ENCODE measurements at regions not wholly inside any gene's neighbourhood (a gene's known extent, or its start where the extent isn't known, plus 50 kb on each side); places are given as distances from the start of the nearest gene placed in this dataset.

- Histone ChIP-seq H2BK20ac (ENCODE audit: low read depth, low read length, poor library complexity, severe bottlenecking) (no peak overlapping the region), H4K91ac (ENCODE audit: insufficient read length, low read depth, low read length) (no peak overlapping the region), H2BK15ac (ENCODE audit: low read depth, low read length) (no peak overlapping the region), H2AK5ac (ENCODE audit: insufficient read length, low read length) (no peak overlapping the region), H3K9me3 (ENCODE audit: control insufficient read depth, low read depth, low read length) (no peaks in the 10 kb centered on the region), H3K23me2 (ENCODE audit: insufficient read length, low read depth, low read length, poor library complexity, severe bottlenecking) (no peaks in the 10 kb centered on the region), H3K4me1 (ENCODE audit: insufficient read depth, low read length) (no peaks in the 10 kb centered on the region), H3K23ac (ENCODE audit: insufficient read length, low read depth, low read length) (no peak overlapping the region), H3K4me2 (ENCODE audit: insufficient read depth, insufficient read length, low read length) (no peak overlapping the region), H2BK120ac (ENCODE audit: low read depth, low read length, poor library complexity, severe bottlenecking) (no peak overlapping the region), H3K27me3 (ENCODE audit: insufficient read depth, low read length) (no peaks in the 10 kb centered on the region), H4K20me1 (ENCODE audit: control insufficient read depth, insufficient read depth, insufficient read length) (no peaks in the 10 kb centered on the region), H2BK5ac (ENCODE audit: insufficient read length, low read length) (no peak overlapping the region), H2AFZ (ENCODE audit: low read length) (no peak overlapping the region), H4K5ac (ENCODE audit: insufficient read length, low read depth, low read length) (no peak overlapping the region), H4K8ac (replicated peaks; ENCODE audit: insufficient read length, low read depth, low read length) (no peak overlapping the region), H3K18ac (ENCODE audit: insufficient read length, low read depth, low read length) (no peak overlapping the region), H3K56ac (ENCODE audit: insufficient read length, low read depth, low read length) (no peak overlapping the region), H2BK12ac (ENCODE audit: insufficient read length, low read depth, low read length) (no peak overlapping the region), H3K79me1 (ENCODE audit: insufficient read depth, low read depth, low read length, poor library complexity, severe bottlenecking) (no peaks in the 10 kb centered on the region), H3K4ac (ENCODE audit: low read depth, low read length) (no peak overlapping the region), H3K27ac (ENCODE audit: insufficient read length, low read depth, low read length) (no peak overlapping the region), H3K14ac (ENCODE audit: insufficient read depth, low read length) (no peak overlapping the region), H3K9ac (ENCODE audit: extremely low read depth, insufficient read length, low read length) (no peak overlapping the region), H3K79me2 (ENCODE audit: insufficient read depth, low read length) (no peaks in the 10 kb centered on the region), H3T11ph (ENCODE audit: low read length) (no peak overlapping the region)
- no peak for TF ChIP-seq CTCF (conservative IDR thresholded peaks at IDR 0.05)
- Mint-ChIP-seq H3K9me3 (peaks cover 10 to 13% of the 10 kb centered on the region in 2 experiments; a peak in 4 of 5 replicates), H3K36me3 (ENCODE audit: insufficient read depth in 1 of 3, low read depth in 3 of 3) (no peaks in the 10 kb centered on the region; a peak in 1 of 7 replicates), H3K4me3 (no peak overlapping the region), H3K4me1 (no peaks in the 10 kb centered on the region), H3K27ac (no peak overlapping the region), H3K27me3 (ENCODE audit: low read depth) (peaks cover 60% of the 10 kb centered on the region)
- WGBS (ENCODE audit: extremely low coverage, insufficient read length, low lambda C conversion rate): no CpG with 5 or more reads among the region's 2 CpGs
- DNase-seq: no peak
Observed at GRCh38 chr6:76134651-76135050, 62.2 kb upstream of the IMPG1 start.

All from H9 (cell line).